Neural cell (in vitro differentiated cells): ENCODE measurements at regions not wholly inside any gene's neighbourhood (a gene's known extent, or its start where the extent isn't known, plus 50 kb on each side); places are given as distances from the start of the nearest gene placed in this dataset.

ENCODE experiments used
- H2AFZ ChIP-seq: fragments of 200-600, 300-800 bp; sonication (generic), shearing (Covaris generic); 2 replicates; pipeline ENCODE4 v1.6.0; 2014; ENCODE audit warnings: low read depth, mild to moderate bottlenecking, antibody characterized with exemption, low read length, moderate library complexity
- H3F3A ChIP-seq: fragments of 200-600 bp; shearing (Covaris generic); 2 replicates; pipeline ENCODE4 v1.6.1; 2016; ENCODE audit warnings: mild to moderate bottlenecking, moderate library complexity, mixed read lengths, antibody characterized with exemption, low read length; ENCODE audit not compliant: insufficient read depth, poor library complexity, severe bottlenecking
- H3K27ac ChIP-seq: fragments of 200-600, 300-800 bp; sonication (generic), shearing (Covaris generic); 2 replicates; pipeline ENCODE4 v1.5.1; 2014; ENCODE audit warnings: mild to moderate bottlenecking, low read length, moderate library complexity
- H3K27me3 ChIP-seq: fragments of 300-800, 200-600 bp; sonication (generic), shearing (Covaris generic); 2 replicates; pipeline ENCODE4 v1.6.0; 2014; ENCODE audit warnings: mild to moderate bottlenecking, low read depth, low read length, moderate library complexity; ENCODE audit not compliant: insufficient read depth
- H3K36me3 ChIP-seq: fragments of 300-800, 200-600 bp; sonication (generic), shearing (Covaris generic); 2 replicates; pipeline ENCODE4 v1.5.1; 2014; ENCODE audit warnings: mild to moderate bottlenecking, antibody characterized with exemption, low read length, moderate library complexity; ENCODE audit not compliant: insufficient read depth
- H3K4me2 ChIP-seq: fragments of 300-800, 200-600 bp; sonication (generic), shearing (Covaris generic); 2 replicates; pipeline ENCODE4 v1.6.0; 2014; ENCODE audit warnings: mild to moderate bottlenecking, low read length
- H3K4me3 ChIP-seq: fragments of 300-800, 200-600 bp; sonication (generic), shearing (Covaris generic); 2 replicates; pipeline ENCODE4 v1.5.1; 2014; ENCODE audit warnings: mild to moderate bottlenecking, low read length, moderate library complexity
- H3K79me2 ChIP-seq: fragments of 200-600 bp; shearing (Covaris generic); replicated peaks from 2 replicates; pipeline ENCODE4 v1.6.0; 2014; ENCODE audit warnings: mild to moderate bottlenecking, low read length, moderate library complexity; ENCODE audit not compliant: insufficient read depth
- H3K9ac ChIP-seq: fragments of 300-800, 200-600 bp; sonication (generic), shearing (Covaris generic); 2 replicates; pipeline ENCODE4 v1.6.1; 2016; ENCODE audit warnings: mild to moderate bottlenecking, low read length, mixed read lengths
- H3K9me2 ChIP-seq: fragments of 200-600 bp; shearing (Covaris generic); 2 replicates; pipeline ENCODE4 v1.6.1; 2016; ENCODE audit warnings: mild to moderate bottlenecking, low read length, mixed read lengths; ENCODE audit not compliant: insufficient read depth
- H3K9me3 ChIP-seq: fragments of 200-600, 300-800 bp; sonication (generic), shearing (Covaris generic); 2 replicates; pipeline ENCODE4 v1.6.1; 2016; ENCODE audit warnings: mild to moderate bottlenecking, mixed run types, low read length, moderate library complexity, mixed read lengths
- H4K20me1 ChIP-seq: fragments of 200-600 bp; shearing (Covaris generic); 2 replicates; pipeline ENCODE4 v1.6.1; 2016; ENCODE audit warnings: mild to moderate bottlenecking, mixed run types; ENCODE audit not compliant: insufficient read depth
- CTCF ChIP-seq: fragments of 450-650 bp; IDR thresholded peaks from 2 replicates; pipeline ENCODE4 v1.5.1; 2014; ENCODE audit warnings: antibody characterized with exemption, mild to moderate bottlenecking, moderate library complexity; ENCODE audit not compliant: poor library complexity, severe bottlenecking
- EP300 ChIP-seq: fragments of 450-650 bp; conservative IDR thresholded peaks from 2 replicates; pipeline ENCODE4 v1.6.1; 2014; ENCODE audit warnings: antibody characterized with exemption, mild to moderate bottlenecking, moderate library complexity; ENCODE audit not compliant: poor library complexity, severe bottlenecking
- EZH2 ChIP-seq: fragments of 200-600, 300-800 bp; shearing (Covaris generic), sonication (generic); IDR thresholded peaks from 2 replicates; pipeline ENCODE4 v1.6.1; 2014; ENCODE audit warnings: antibody characterized with exemption, low read length, borderline replicate concordance, mild to moderate bottlenecking; ENCODE audit not compliant: insufficient read depth, poor library complexity, severe bottlenecking
- MXI1 ChIP-seq: fragments of 450-650 bp; conservative IDR thresholded peaks from 2 replicates; pipeline ENCODE4 v1.6.1; 2014; ENCODE audit warnings: antibody characterized with exemption, mild to moderate bottlenecking; ENCODE audit not compliant: poor library complexity, severe bottlenecking
- POLR2AphosphoS5 ChIP-seq: IDR thresholded peaks from 2 replicates; pipeline ENCODE4 v1.6.1; 2012
- RAD21 ChIP-seq: fragments of 450-650 bp; conservative IDR thresholded peaks from 2 replicates; pipeline ENCODE4 v1.6.1; 2014; ENCODE audit warnings: antibody characterized with exemption, mild to moderate bottlenecking, moderate library complexity
- REST ChIP-seq: IDR thresholded peaks from 2 replicates; pipeline ENCODE4 v1.6.1; 2012; ENCODE audit warnings: borderline replicate concordance
- SMC3 ChIP-seq: fragments of 450-650 bp; conservative IDR thresholded peaks from 2 replicates; pipeline ENCODE4 v1.6.1; 2014; ENCODE audit warnings: antibody characterized with exemption, mild to moderate bottlenecking, moderate library complexity; ENCODE audit not compliant: poor library complexity
- TAF1 ChIP-seq: IDR thresholded peaks from 2 replicates; pipeline ENCODE4 v1.6.1; 2012; ENCODE audit warnings: low read depth

GRCh38 chr4:32962100-32962499 is 2241.9 kb downstream of the PCDH7 start:
- Histone ChIP-seq H3K4me3 (no peak overlapping the region), H4K20me1 (no peaks in the 10 kb centered on the region), H3K27ac (no peak overlapping the region), H2AFZ (no peak overlapping the region), H3K27me3 (no peaks in the 10 kb centered on the region), H3K9me3 (no peaks in the 10 kb centered on the region), H3K9me2 (no peaks in the 10 kb centered on the region), H3K9ac (no peak overlapping the region), H3K4me2 (no peak overlapping the region), H3F3A (no peaks in the 10 kb centered on the region), H3K79me2 (no peaks in the 10 kb centered on the region), H3K36me3 (no peaks in the 10 kb centered on the region)
- TF ChIP-seq SMC3 (no peak), CTCF (no peak), MXI1 (no peak), RAD21 (no peak), REST (no peak), POLR2AphosphoS5 (no peak), EZH2 (no peak), TAF1 (no peak), EP300 (no peak)

- H3K36me3 ChIP-seq = no peaks in the 10 kb centered on the region
- H3K4me2 ChIP-seq = no peak overlapping the region
- no peak overlapping the region for H2AFZ ChIP-seq
- no peaks in the 10 kb centered on the region for H3K79me2 ChIP-seq
- no peak overlapping the region for H3K9ac ChIP-seq
- TF ChIP-seq EZH2 (no peak), REST (no peak), CTCF (no peak), SMC3 (no peak), MXI1 (no peak), RAD21 (no peak), POLR2AphosphoS5 (no peak), TAF1 (no peak), EP300 (no peak)
- no peaks in the 10 kb centered on the region for H3K27me3 ChIP-seq
- no peaks in the 10 kb centered on the region for H4K20me1 ChIP-seq
- no peak overlapping the region for H3K4me3 ChIP-seq
- H3K9me3 ChIP-seq = no peaks in the 10 kb centered on the region
- H3K9me2 ChIP-seq = no peaks in the 10 kb centered on the region
- H3F3A ChIP-seq = no peaks in the 10 kb centered on the region
- H3K27ac ChIP-seq = no peak overlapping the region
Measured at GRCh38 chr4:32985256-32985655, 2265.1 kb downstream of the PCDH7 start.
